LHCN-M2 (cell line): ENCODE measurements at regions not wholly inside any gene's neighbourhood (a gene's known extent, or its start where the extent isn't known, plus 50 kb on each side); places are given as distances from the start of the nearest gene placed in this dataset.
"Not testable (repeated sequence)": the region's sequence is repeated elsewhere in the genome, so short reads cannot be mapped to it uniquely, and the experiment has no call there.

Source experiments
- DNase-seq: peaks from one replicate; pipeline ENCODE4 v3.0.0-alpha.2; 2012; ENCODE audit warnings: low read depth

DNA sequence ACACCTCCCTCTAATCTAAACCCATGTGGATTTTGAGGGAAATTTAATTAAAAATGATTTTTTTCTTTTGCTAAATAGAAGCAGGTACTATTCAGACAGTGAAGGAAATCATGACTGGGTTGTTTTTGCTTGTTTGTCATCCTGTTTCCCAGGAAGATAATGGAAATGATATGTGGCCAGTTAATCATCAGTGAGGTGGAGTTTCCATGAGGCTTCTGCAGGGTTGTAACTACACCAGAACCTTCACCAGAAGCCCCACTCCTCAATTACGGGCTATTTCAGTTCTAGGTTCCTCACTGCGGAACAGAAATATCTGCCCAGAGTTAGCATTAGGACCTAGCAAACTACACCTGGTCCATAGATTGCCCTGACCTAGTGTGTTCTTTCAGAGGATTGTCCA, 394.0 kb downstream of the DLEU7 start:
- no peak for DNase-seq

GRCh38 chr13:50450279-50450678, 393.2 kb downstream of the DLEU7 start:
- DNase-seq = no peak

DNA sequence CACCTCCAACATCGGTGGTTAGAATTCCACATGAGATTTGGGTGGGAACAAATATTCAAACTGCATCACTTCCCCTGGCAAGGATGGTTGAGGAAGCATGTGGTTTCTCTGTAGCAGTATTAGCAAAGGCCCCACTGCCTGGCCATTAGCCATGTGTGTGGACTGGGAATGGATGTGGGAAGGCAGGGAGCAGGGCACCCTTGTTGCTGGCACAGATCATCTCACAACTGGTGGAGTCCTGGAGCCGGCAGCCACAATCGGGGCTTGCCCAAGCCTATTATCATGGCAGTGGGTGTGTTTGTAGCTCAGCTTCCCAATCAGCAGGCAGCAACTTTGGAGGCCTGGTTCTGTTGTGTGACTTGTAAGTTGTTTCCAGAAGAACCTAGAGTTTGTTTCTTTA, 391.9 kb downstream of the DLEU7 start:
- no peak for DNase-seq

GRCh38 chr13:50452028-50452427, 391.5 kb downstream of the DLEU7 start:
- DNase-seq = no peak

DNA sequence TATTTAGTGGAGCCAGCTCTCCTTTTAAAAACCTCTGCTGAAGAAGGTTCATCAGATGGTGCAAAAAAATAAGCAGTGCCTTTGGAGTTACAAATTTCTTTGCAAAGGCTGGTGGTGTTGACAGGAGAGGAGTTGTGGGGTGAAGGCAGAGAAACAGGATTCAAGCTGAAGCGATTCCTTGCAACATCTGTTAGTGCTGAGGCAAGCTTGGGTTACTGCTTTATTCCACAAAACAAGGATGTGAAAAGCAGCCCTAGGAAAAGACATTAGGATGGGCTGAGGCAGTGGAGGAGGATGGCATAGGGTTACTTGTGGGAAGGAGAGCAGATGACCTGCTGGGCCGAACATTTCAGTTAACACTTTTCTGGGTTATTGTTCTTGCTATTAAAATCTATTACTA, 390.7 kb downstream of the DLEU7 start:
- no peak for DNase-seq

GRCh38 chr13:50453188-50453587, 390.3 kb downstream of the DLEU7 start:
- no peak for DNase-seq

GRCh38 chr13:50456111-50456510, 387.4 kb downstream of the DLEU7 start:
- DNase-seq = no peak

DNA sequence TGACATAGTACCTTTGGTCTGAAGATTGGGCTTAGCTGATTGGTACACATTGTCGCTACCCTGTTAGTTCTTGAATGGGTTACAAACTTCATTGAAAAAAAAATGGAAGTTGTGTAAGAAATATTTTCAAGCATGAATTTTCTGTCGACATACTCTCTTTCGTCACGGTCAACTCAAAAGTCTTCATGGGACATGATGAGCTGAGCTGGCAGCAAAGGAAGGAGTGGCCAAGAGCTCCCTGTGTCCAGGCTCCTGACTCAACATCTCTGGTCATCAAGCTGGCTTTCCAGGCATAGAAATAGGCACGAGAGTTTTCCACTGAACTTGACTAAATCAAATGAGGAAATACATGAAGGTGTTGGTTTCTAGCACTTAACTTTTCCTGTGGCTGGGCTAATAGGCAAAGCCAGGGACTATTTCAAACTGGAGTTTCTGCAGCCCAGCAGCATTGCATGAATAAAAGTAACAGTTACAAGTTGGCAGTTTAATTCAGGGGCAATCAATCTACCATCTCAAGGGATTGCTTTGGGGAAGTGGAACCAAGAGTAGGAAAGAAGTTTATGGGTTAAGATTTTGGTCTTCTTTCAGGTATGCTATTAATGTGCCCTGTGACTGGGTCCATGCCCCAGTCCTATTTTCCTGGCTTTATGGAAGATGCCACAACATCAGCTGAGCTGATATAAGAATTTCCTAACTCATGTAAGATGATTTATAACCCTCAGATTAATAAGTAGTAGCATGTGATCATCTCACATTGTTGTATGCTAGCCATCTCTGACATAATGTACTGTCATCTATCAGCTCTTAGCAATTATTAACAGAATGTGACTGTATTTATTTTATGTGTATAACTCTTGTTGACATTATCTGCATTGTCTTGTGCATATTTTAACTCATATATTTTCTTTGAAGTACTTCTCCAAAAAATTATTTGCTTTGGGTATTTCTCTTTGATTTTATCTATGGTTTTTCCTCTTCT, 385.8 kb downstream of the DLEU7 start:
- no peak for DNase-seq

- peak; percentile 25 for DNase-seq
These were observed 384.4 kb downstream of the DLEU7 start for GRCh38 chr13:50459046-50459445.

DNA sequence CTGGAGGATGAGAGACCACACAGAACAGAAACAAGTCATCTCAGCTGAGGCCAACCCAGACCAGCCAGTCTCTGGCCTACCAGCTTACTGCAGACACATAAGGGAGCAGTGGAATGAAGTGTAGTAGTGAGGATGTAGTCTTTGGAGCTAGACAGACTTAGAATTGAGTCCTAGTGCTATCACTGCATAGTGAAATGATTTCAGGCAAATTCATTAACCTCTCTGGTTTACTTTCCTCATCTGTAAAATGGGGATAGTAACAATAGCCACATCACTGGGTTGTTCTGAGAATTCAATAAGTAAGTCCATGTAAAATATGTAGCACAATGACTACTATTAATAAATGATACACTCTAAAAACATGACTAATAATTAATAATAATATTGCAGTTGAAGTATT, 383.8 kb downstream of the DLEU7 start:
- DNase-seq = no peak

- DNase-seq = no peak
These were observed 383.1 kb downstream of the DLEU7 start for GRCh38 chr13:50460358-50460757.

GRCh38 chr13:50461189-50461588, 382.3 kb downstream of the DLEU7 start:
- no peak for DNase-seq

DNA sequence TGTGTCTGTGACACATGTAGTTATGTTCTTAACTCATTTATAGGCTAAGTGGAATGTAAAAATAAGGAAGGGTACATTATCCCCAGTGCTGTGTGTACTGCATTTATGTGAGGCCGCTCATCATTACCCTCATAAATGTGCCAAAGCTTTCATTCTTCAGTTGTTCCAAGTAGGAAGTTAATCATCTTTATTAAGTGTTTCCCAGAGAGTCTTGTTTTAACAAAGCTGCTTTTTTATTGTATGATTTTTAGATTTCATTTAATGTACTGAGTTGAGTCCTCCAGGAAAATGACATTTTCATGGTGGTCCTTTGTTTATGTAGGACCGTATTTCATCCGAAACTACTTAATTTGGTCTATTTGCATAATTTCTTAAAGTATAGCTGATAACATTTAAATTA, 379.8 kb downstream of the DLEU7 start:
- no peak for DNase-seq

- no peak for DNase-seq
These were observed 378.9 kb downstream of the DLEU7 start for GRCh38 chr13:50464349-50465251.

DNA sequence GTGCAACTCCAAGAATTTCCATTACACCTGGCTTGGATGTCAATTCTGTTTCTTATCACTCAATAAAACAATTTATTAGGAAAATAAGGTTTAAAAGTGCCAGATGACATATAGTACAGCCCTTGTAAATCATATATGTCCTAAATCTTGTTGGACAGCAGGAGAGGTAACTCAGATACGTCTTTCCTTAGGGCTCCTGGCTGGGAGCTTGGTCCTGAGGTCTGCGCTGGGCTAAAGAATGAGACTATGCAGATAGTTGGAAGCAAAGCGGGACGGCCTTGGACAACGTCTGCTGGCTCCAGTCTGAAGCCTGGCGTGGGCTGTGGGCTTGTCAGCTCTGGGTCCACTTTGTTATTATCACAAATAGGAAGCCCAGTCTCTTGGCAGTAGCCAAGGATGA, 377.0 kb downstream of the DLEU7 start:
- no peak for DNase-seq

GRCh38 chr13:50467156-50468110, 376.1 kb downstream of the DLEU7 start:
- DNase-seq = no peak

DNA sequence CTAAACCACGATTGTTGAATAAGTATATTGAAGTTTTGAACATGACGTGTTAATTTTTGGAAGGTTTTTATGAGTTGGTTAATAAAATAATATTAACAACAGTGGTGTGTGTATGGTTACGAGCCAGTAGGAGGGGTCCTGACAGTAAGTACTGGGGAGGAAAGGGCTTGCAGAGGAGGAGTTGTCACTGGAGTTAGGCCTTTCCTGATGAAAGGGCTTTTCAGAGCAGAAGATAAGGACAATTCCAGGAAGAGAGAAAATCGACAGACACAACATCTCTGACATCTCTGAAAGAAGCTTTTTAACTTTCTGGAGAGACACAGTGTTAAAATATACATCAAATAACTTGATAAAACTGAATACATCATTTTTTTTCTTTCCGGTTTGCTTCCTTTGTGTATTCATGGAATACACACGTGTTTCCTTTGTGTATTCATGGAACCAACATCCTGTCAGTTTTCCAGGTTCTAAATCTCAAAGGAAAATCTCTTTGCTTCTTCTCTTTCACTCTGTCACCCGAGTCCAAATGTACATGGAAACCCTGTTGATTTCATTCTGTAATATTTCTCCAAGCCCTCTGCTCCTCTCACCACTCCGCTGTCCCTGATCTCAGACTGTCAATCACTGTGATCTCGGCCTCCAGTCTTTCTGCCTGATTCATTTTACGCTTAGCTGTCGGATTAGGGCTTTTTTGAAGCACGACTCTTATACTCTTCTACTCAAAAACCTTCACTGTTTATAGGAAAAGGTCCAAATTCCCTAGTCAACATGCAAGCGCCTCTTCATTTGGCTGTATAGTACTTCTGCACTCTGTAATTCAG, 374.4 kb downstream of the DLEU7 start:
- DNase-seq = no peak

- DNase-seq = not testable (repeated sequence)
These were observed 370.4 kb downstream of the DLEU7 start for GRCh38 chr13:50473050-50473449.

- DNase-seq = no peak
These were observed 369.3 kb downstream of the DLEU7 start for GRCh38 chr13:50474088-50474662.
